ENCODE measurements at regions not wholly inside any gene's neighbourhood (a gene's known extent, or its start where the extent isn't known, plus 50 kb on each side); places are given as distances from the start of the nearest gene placed in this dataset.
A peak's percentile ranks its signal among the peaks of the same experiment; 100 is the strongest.
"Not testable (repeated sequence)": the region's sequence is repeated elsewhere in the genome, so short reads cannot be mapped to it uniquely, and the experiment has no call there.

- DNase-seq: no peak
Measured at GRCh38 chr4:161329852-161330251, 833.9 kb downstream of the FSTL5 start.

GRCh38 chr4:161321706-161322105, 842.1 kb downstream of the FSTL5 start:
- DNase-seq: no peak

- peak; percentile 0 for DNase-seq
Measured at GRCh38 chr4:161320377-161320776, 843.4 kb downstream of the FSTL5 start.

- no peak for DNase-seq
Measured at GRCh38 chr4:161317000-161317399, 846.8 kb downstream of the FSTL5 start.

- no peak for DNase-seq
Measured at GRCh38 chr4:161314371-161314770, 849.4 kb downstream of the FSTL5 start.

GRCh38 chr4:161303551-161303950, 860.2 kb downstream of the FSTL5 start:
- no peak for DNase-seq

- no peak for DNase-seq
Measured at GRCh38 chr4:161291222-161291621, 872.6 kb downstream of the FSTL5 start.

GRCh38 chr4:161287678-161288352, 876.0 kb downstream of the FSTL5 start:
- DNase-seq: no peak

- DNase-seq: no peak
Measured at GRCh38 chr4:161285461-161285860, 878.3 kb downstream of the FSTL5 start.

- no peak for DNase-seq
Measured at GRCh38 chr4:161280929-161281328, 882.9 kb downstream of the FSTL5 start.

- DNase-seq: no peak
Measured at GRCh38 chr4:161279095-161279494, 884.7 kb downstream of the FSTL5 start.

- DNase-seq: not testable (repeated sequence)
Measured at GRCh38 chr4:161277150-161277787, 886.5 kb downstream of the FSTL5 start.

- DNase-seq: no peak
Measured at GRCh38 chr4:161273607-161274006, 890.2 kb downstream of the FSTL5 start.

- no peak for DNase-seq
Measured at GRCh38 chr4:161260819-161261218, 903.0 kb downstream of the FSTL5 start.

GRCh38 chr4:161256716-161257115, 907.1 kb downstream of the FSTL5 start:
- DNase-seq: peak; percentile 5

GRCh38 chr4:161256172-161256571, 907.6 kb downstream of the FSTL5 start:
- no peak for DNase-seq

GRCh38 chr4:161254375-161254774, 909.4 kb downstream of the FSTL5 start:
- DNase-seq: no peak

GRCh38 chr4:161252520-161253141, 911.2 kb downstream of the FSTL5 start:
- no peak for DNase-seq

- no peak for DNase-seq
Measured at GRCh38 chr4:161249779-161250440, 913.9 kb downstream of the FSTL5 start.

- no peak for DNase-seq
Measured at GRCh38 chr4:161248880-161249279, 914.9 kb downstream of the FSTL5 start.

- DNase-seq: no peak
Measured at GRCh38 chr4:161247831-161248230, 916.0 kb downstream of the FSTL5 start.

GRCh38 chr4:161238033-161238432, 925.8 kb downstream of the FSTL5 start:
- no peak for DNase-seq

- no peak for DNase-seq
Measured at GRCh38 chr4:161237495-161237894, 926.3 kb downstream of the FSTL5 start.

- no peak for DNase-seq
Measured at GRCh38 chr4:161225327-161225726, 938.5 kb downstream of the FSTL5 start.

Measured in NCI-H2171 (cell line).